ENCODE measurements at regions not wholly inside any gene's neighbourhood (a gene's known extent, or its start where the extent isn't known, plus 50 kb on each side); places are given as distances from the start of the nearest gene placed in this dataset.

GRCh38 chr12:42809226-42809625 lies 219.7 kb upstream of the PRICKLE1 start:
- no peak for DNase-seq (ENCODE audit: low read depth)
- no peak for TF ChIP-seq CTCF (IDR thresholded peaks at IDR 0.05; ENCODE audit: low read depth, low read length, missing control alignments)
- no peak overlapping the region for H3K4me3 ChIP-seq (ENCODE audit: low read depth, low read length)

DNA sequence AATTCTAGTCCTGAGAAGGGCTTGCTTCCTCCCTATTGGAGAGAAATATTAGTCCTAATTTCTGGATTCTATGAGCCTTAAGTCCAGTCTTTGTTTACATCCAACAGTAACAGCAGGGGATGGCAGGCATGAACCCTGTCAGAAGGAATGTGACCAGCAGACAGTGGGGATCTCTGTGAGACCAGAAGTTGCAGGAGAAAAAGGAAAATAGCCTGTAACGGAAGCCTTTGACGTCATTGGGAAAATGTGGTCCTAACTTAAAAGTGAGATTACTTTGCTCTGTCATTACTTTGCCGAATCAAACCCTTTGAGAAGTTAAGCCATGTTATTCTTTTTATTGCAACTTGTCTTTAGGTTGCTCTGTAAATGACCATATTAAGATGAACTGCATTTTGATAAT lies 218.2 kb upstream of the PRICKLE1 start:
- TF ChIP-seq CTCF (IDR thresholded peaks at IDR 0.05; ENCODE audit: low read depth, low read length, missing control alignments): no peak
- DNase-seq (ENCODE audit: low read depth): no peak
- H3K4me3 ChIP-seq (ENCODE audit: low read depth, low read length): no peak overlapping the region

DNA sequence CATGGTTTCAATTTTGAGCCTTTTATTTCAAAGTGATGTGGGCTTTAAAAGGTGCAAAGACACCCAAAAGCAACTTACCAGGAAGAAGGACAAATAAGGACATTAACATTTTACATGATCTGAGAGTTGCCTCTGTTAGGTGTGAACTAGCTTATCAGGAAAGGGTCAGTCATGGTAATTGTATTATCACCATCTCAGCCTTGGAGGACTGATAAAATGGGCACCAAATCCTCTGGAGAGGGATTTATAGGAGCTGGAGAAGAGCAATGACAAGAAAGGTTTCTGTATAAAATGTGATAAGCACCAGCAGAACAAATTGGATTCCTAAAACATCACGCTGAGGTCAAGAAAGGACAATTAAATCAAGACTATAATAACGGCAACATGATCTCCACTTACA lies 217.7 kb upstream of the PRICKLE1 start:
- no peak for DNase-seq (ENCODE audit: low read depth)
- H3K4me3 ChIP-seq (ENCODE audit: low read depth, low read length): no peak overlapping the region
- TF ChIP-seq CTCF (IDR thresholded peaks at IDR 0.05; ENCODE audit: low read depth, low read length, missing control alignments): no peak

DNA sequence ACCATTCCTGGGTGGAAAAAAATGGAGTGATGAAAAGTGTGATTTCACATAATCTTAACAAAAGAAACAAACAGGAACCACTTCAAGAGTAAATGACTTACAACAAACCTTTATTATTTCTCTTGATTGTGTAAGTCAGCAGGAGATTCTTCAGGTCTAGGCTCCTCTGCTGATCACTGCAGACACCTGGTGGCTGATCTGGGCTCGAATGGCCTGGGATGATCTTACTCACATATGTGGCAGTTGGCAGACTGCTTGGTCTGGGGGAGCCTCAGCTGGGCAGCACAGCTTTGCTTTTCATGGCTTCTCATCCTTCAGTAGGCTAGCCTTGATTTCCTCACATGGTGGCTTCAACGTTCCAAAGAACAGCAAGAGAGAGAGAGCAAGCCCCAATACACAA lies 215.4 kb upstream of the PRICKLE1 start:
- no peak overlapping the region for H3K4me3 ChIP-seq (ENCODE audit: low read depth, low read length)
- DNase-seq (ENCODE audit: low read depth): no peak
- TF ChIP-seq CTCF (IDR thresholded peaks at IDR 0.05; ENCODE audit: low read depth, low read length, missing control alignments): no peak

DNA sequence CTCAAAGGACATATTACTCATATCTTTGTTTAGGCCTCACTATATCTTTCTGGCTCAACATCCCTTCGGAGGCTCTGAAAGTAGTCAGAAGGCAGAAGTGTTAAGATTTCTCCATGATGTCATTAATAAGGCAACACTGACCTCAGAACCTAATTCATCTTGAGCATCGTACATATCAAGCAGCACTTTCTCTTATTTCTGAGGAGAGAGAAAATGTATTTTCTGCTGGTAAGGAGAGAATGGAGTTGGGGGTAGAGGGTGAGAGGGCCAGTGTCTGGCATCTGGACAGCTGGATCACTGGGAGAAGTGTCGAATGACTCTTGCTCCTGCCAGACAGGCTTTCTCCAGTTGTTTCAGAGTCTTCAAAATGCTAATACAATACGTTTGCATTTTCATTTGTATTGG lies 213.2 kb upstream of the PRICKLE1 start:
- TF ChIP-seq CTCF (IDR thresholded peaks at IDR 0.05; ENCODE audit: low read depth, low read length, missing control alignments): no peak
- no peak for DNase-seq (ENCODE audit: low read depth)
- H3K4me3 ChIP-seq (ENCODE audit: low read depth, low read length): no peak overlapping the region

DNA sequence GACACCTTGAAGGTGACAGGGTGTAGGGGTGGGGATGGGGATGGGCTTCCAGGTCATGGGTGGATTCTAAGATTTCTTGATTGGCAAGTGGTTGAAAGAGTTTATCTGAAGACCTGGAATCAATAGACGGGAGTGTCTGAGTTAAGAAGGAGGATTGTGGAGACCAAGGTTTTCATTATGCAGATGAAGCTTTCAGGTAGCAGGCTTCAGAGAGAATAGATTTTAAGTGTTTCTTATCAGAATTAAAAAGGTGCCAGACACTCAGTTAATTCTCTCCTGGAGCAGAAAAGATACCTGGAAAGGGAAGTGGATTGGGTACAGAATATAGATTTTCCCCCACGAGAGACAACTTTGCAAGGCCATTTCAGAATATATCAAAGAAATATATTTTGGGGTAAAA lies 211.7 kb upstream of the PRICKLE1 start:
- TF ChIP-seq CTCF (IDR thresholded peaks at IDR 0.05; ENCODE audit: low read depth, low read length, missing control alignments): no peak
- H3K4me3 ChIP-seq (ENCODE audit: low read depth, low read length): no peak overlapping the region
- no peak for DNase-seq (ENCODE audit: low read depth)

GRCh38 chr12:42799966-42800365 lies 210.4 kb upstream of the PRICKLE1 start:
- no peak for DNase-seq (ENCODE audit: low read depth)
- no peak overlapping the region for H3K4me3 ChIP-seq (ENCODE audit: low read depth, low read length)
- TF ChIP-seq CTCF (IDR thresholded peaks at IDR 0.05; ENCODE audit: low read depth, low read length, missing control alignments): no peak
